Heart left ventricle (tissue), 13 donors: ENCODE measurements at regions not wholly inside any gene's neighbourhood (a gene's known extent, or its start where the extent isn't known, plus 50 kb on each side); places are given as distances from the start of the nearest gene placed in this dataset.

ENCODE experiments used
- POLR2A ChIP-seq, 2 donors: fragments of 450-650 bp; IDR thresholded peaks; one replicate each; pipeline ENCODE4 v1.6.1; 2017; ENCODE audit warnings: antibody characterized with exemption in 2 of 2, mild to moderate bottlenecking in 2 of 2, moderate library complexity in 2 of 2
- TF ChIP-seq, protein P1 (sequence below), 12 donors: fragments of 200-600 bp; sonication (generic) in 4 of 12; IDR thresholded peaks; one replicate each; pipeline versions ENCODE4 v1.5.0 to v1.8.0; 2018 to 2022; ENCODE audit warnings: antibody characterized with exemption in 12 of 12, mild to moderate bottlenecking in 5 of 12
- donor health status: ischemic (EF 13 %, LVEDD 7.1; RV severe dilation, severe dysfunction).
- donor health status: DM: no; HTN: yes; CAD: no.
- donor health status: DM: no; HTN: no; CAD: no.
- donor health status: ischemic (EF 25% LVEDD 6.9; RV normal size, moderate dysfunction).
- donor health status: ischemic (EF 25% LVEDD 5.7; RV mildly dilated, moderate dysfunction).
- donor health status: ischemic (EF 35%, LVEDD 5.7; RV mildly dilated, moderate dysfunction).
- donor health status: nonischemic (EF 11% LVEDD 7.7; RV severe dilation, severe dysfunction).
- donor health status: DM: yes; HTN: yes; CAD: no.
- donor health status: PGD.
- donor health status: ischemic (EF 29% LVEDD 5.4; RV normal size, mild dysfunction).
- donor health status: nonischemic (EF 23%, LVEDD 6.1; RV moderate dilation, normal function).

DNA sequence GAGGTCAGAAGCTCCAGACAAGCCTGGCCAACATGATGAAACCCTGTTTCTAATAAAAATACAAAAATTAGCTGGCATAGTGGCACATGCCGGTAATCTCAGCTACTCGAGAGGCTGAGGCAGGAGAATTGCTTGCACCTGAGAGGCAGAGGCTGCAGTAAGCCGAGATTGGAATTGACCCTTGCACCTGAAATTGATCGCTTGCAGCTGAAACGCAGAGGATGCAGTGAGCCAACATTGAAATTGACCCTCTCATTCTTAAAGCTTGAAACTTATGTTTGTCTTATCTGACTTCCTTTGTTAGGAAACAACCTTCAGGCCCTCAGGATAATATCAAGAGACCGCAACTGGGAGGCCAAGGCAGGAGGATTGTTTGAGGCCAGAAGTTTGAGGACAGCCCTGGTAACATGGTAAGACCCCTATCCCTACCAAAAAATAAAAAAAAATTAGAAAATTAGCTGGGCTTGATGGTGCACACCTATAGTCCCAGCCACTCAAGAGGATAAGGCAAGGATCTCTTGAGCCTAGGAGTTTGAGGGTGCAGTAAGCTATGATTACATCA is 376.6 kb upstream of the XYLT1 start:
- TF ChIP-seq, protein P1, sequence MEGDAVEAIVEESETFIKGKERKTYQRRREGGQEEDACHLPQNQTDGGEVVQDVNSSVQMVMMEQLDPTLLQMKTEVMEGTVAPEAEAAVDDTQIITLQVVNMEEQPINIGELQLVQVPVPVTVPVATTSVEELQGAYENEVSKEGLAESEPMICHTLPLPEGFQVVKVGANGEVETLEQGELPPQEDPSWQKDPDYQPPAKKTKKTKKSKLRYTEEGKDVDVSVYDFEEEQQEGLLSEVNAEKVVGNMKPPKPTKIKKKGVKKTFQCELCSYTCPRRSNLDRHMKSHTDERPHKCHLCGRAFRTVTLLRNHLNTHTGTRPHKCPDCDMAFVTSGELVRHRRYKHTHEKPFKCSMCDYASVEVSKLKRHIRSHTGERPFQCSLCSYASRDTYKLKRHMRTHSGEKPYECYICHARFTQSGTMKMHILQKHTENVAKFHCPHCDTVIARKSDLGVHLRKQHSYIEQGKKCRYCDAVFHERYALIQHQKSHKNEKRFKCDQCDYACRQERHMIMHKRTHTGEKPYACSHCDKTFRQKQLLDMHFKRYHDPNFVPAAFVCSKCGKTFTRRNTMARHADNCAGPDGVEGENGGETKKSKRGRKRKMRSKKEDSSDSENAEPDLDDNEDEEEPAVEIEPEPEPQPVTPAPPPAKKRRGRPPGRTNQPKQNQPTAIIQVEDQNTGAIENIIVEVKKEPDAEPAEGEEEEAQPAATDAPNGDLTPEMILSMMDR (IDR thresholded peaks at IDR 0.05): no peak
- TF ChIP-seq POLR2A (IDR thresholded peaks at IDR 0.05): no peak
